Large intestine (tissue), 3 donors: ENCODE measurements at regions not wholly inside any gene's neighbourhood (a gene's known extent, or its start where the extent isn't known, plus 50 kb on each side); places are given as distances from the start of the nearest gene placed in this dataset.
"Not testable (repeated sequence)": the region's sequence is repeated elsewhere in the genome, so short reads cannot be mapped to it uniquely, and the experiment has no call there.

Experiments used
- DNase-seq, 2 donors: peaks; one replicate each; pipeline versions ENCODE4 v3.0.0 to v3.0.0-alpha.2; 2013
- H3K27ac ChIP-seq: one replicate; pipeline ENCODE4 v1.5.1; 2013; ENCODE audit warnings: low read length
- H3K27me3 ChIP-seq: 2 replicates; pipeline ENCODE4 v1.6.1; 2013; ENCODE audit warnings: low read length; ENCODE audit not compliant: control insufficient read depth, insufficient read depth
- H3K36me3 ChIP-seq: 2 replicates; pipeline ENCODE4 v1.6.1; 2013; ENCODE audit warnings: low read length; ENCODE audit not compliant: control insufficient read depth, insufficient read depth
- H3K4me1 ChIP-seq: one replicate; pipeline ENCODE4 v1.6.1; 2013; ENCODE audit warnings: low read length; ENCODE audit not compliant: control insufficient read depth, insufficient read depth
- H3K4me3 ChIP-seq: one replicate; pipeline ENCODE4 v1.5.1; 2013; ENCODE audit warnings: low read length
- H3K9me3 ChIP-seq: one replicate; pipeline ENCODE4 v1.6.1; 2013; ENCODE audit warnings: mild to moderate bottlenecking, low read depth, low read length, moderate library complexity; ENCODE audit not compliant: control insufficient read depth
- WGBS: methylation state at CpG from one replicate; pipeline ENCODE4 v1.1.5; 2013; ENCODE audit warnings: low lambda C conversion rate; ENCODE audit not compliant: insufficient coverage; 5-methylcytosine and 5-hydroxymethylcytosine counted together

DNA sequence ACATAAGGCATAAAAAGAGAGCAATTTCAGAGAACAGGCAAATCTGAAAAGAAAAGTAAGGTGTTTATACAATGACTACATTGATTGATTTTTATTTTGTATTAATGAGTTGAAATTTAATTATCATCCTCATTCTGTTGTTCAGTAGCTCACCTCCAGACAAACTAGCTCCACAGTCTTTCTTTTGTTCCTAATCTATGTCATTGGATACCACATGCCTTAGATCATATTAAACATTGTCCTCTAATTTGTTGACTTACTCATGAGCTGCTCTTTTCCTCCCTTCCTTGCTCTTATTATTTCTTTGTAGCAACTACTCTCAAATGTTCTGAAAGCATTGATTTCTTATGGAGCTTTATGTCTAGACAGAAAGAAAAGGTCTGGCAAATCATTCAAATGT, 185.5 kb upstream of the ZSWIM2 start:
- Histone ChIP-seq H3K27ac (no peak overlapping the region), H3K4me1 (no peaks in the 10 kb centered on the region), H3K36me3 (no peaks in the 10 kb centered on the region), H3K4me3 (no peak overlapping the region), H3K27me3 (no peaks in the 10 kb centered on the region), H3K9me3 (no peaks in the 10 kb centered on the region)
- no peak for DNase-seq

DNA sequence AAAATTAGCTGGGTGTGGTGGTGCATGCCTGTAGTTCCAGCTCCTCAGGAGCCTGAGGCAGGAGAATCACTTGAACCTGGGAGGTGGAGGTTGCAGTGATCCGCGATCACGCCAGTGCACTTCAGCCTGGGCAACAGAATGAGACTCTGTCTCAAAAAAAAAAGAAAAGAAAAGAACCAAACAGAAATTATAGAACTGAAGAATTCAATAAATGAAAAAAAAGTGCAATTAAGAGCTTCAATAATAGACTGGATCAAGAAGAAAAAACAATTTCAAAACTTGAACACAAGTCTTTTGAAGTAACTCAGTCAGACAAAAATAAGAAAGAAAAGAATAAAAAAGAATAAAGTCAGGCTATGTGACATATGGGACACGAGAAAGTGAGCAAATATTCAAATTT, 175.8 kb upstream of the ZSWIM2 start:
- H3K4me3 ChIP-seq, result no peak overlapping the region
- H3K9me3 ChIP-seq, result no peaks in the 10 kb centered on the region
- no peaks in the 10 kb centered on the region for H3K4me1 ChIP-seq
- no peak for DNase-seq
- H3K27ac ChIP-seq, result no peak overlapping the region
- no peaks in the 10 kb centered on the region for H3K27me3 ChIP-seq
- H3K36me3 ChIP-seq, result no peaks in the 10 kb centered on the region
- WGBS, result 90% methylated on average over 4 of the region's 4 CpGs

DNA sequence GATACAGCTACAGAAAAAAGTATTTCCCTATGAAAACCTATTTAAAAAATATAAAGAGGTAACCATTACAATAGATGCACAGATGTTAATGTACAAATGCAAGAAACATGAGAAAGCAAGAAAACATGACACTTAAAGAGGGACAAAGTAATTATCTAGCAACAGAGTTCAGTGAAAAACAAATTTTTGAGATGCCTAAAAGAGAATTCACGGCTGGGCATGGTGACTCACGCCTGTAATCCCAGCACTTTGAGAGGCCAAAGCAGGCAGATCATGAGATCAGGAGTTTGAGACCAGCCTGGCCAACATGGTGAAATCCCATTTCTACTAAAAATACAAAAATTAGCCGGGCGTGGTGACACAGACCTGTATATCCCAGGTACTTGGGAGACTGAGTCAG, 175.0 kb upstream of the ZSWIM2 start:
- H3K4me1 ChIP-seq, H3K27ac ChIP-seq, H3K4me3 ChIP-seq, H3K27me3 ChIP-seq, H3K36me3 ChIP-seq, H3K9me3 ChIP-seq, DNase-seq: not testable (repeated sequence)
- WGBS, result no CpG with 5 or more reads among the region's 4 CpGs

DNA sequence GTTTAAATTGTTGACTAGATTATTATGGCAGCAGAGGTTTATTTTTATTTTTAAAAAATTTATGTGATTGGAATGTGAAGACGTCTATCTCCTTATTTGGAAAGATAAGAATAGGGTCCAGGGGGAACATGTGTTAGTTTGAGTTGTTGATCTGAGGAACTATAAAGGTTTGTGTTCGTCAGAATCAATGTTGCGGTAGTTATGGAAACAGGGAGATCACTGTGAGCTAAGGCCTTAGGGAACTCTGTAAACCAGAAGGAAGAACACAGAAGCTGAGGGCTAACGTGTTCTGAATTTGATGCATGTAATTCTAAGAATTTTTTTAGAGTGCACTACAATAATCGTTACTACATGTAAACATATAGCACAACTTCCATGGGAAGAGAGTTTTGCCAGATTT, 168.5 kb upstream of the ZSWIM2 start:
- Histone ChIP-seq H3K4me3 (no peak overlapping the region), H3K36me3 (no peaks in the 10 kb centered on the region), H3K27ac (no peak overlapping the region), H3K4me1 (no peaks in the 10 kb centered on the region), H3K27me3 (no peaks in the 10 kb centered on the region), H3K9me3 (no peaks in the 10 kb centered on the region)
- WGBS, result 80% methylated on average over 2 of the region's 5 CpGs
- DNase-seq, result no peak

DNA sequence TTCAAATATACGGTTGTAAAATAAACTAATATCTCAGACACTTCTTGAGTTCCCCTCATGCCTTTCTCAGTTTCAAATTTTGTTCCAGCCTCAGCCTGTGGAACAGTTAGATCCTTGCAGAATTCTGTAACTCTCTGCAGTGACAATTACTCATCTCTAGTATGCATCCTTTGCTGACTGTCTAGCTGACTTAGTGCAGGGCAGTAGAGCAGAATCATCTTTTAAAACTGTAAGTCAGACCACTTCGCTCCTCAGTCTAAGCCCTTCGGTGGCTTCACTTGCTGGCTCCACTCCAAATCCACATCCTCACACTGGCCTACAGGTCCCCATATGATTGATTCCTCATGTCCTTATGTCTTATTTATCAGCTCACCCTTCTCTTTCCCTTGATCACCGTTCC, 164.1 kb upstream of the ZSWIM2 start:
- Histone ChIP-seq H3K4me1 (no peaks in the 10 kb centered on the region), H3K27me3 (no peaks in the 10 kb centered on the region), H3K27ac (no peak overlapping the region), H3K4me3 (no peak overlapping the region), H3K36me3 (no peaks in the 10 kb centered on the region), H3K9me3 (no peaks in the 10 kb centered on the region)
- no peak for DNase-seq
- WGBS, result 80% methylated on average over 2 of the region's 4 CpGs

GRCh38 chr2:187011206-187011832, 162.3 kb upstream of the ZSWIM2 start:
- H3K9me3 ChIP-seq, result no peaks in the 10 kb centered on the region
- DNase-seq, result no peak
- no peak overlapping the region for H3K27ac ChIP-seq
- 100% methylated on average over 1 of the region's 3 CpGs for WGBS
- H3K27me3 ChIP-seq, result no peaks in the 10 kb centered on the region
- H3K4me1 ChIP-seq, result no peaks in the 10 kb centered on the region
- no peaks in the 10 kb centered on the region for H3K36me3 ChIP-seq
- no peak overlapping the region for H3K4me3 ChIP-seq

- Histone ChIP-seq H3K36me3 (no peaks in the 10 kb centered on the region), H3K4me3 (no peak overlapping the region), H3K27ac (no peak overlapping the region), H3K4me1 (no peaks in the 10 kb centered on the region), H3K9me3 (no peaks in the 10 kb centered on the region), H3K27me3 (no peaks in the 10 kb centered on the region)
- WGBS, result 60% methylated on average over 1 of the region's 2 CpGs
- no peak for DNase-seq
Measured at GRCh38 chr2:187009483-187010239, 160.7 kb upstream of the ZSWIM2 start.

DNA sequence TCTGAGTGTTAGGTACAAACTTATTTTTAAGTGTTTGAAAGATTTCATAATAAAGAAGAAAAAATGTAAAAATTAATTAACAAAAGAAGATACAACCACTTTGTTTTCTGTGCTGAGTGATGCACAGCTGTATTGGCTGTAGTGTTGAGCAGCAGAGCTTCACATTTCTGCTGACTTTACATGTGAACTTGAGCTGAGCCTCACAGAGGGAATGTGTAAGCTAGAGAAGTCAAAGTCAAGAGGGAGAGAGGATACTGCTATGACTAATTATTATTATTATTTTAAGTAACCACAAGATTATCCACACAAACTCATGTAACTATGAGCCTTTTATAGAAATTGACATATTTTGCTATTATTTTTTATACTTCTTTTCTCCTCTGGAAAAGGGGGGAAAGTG, 159.1 kb upstream of the ZSWIM2 start:
- no peak for DNase-seq
- Histone ChIP-seq H3K27ac (no peak overlapping the region), H3K27me3 (no peaks in the 10 kb centered on the region)

GRCh38 chr2:187003611-187004010, 154.6 kb upstream of the ZSWIM2 start:
- peak overlapping the region; percentile 17 for H3K4me3 ChIP-seq
- WGBS, result 100% methylated on average over 1 of the region's 1 CpG
- H3K27me3 ChIP-seq, result no peaks in the 10 kb centered on the region
- no peaks in the 10 kb centered on the region for H3K36me3 ChIP-seq
- H3K27ac ChIP-seq, result no peak overlapping the region
- H3K9me3 ChIP-seq, result peaks cover 11% of the 10 kb centered on the region
- DNase-seq, result no peak
- H3K4me1 ChIP-seq, result no peaks in the 10 kb centered on the region

More for the DNA sequence above, 159.1 kb upstream of the ZSWIM2 start:
- Histone ChIP-seq H3K36me3 (no peaks in the 10 kb centered on the region), H3K4me3 (no peak overlapping the region), H3K9me3 (no peaks in the 10 kb centered on the region), H3K4me1 (no peaks in the 10 kb centered on the region)

DNA sequence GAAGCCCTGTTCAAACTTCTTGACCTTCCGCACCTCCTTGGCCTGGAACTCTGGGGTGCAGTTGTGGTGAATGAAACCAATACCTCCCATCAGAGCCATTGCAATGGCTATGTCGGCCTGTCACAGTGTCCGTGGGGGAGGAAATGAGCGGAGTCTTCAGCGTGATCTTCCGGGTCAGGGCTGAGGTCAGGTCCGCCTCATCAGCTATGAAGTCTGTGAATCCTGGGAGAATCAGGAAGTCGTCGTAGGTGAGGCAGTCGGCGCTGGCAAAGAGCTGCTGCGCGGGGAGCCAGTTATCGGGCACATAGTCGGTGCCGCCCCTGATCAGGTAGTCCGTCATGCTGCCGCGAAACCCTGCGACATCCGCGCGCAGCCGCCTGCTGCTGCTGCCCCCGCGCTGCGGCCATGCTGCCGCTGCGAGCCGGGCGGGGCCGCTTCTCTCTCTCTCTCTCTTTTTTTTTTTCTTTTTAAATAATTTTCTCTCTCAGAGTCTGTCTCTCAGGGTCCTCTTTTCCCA, 154.1 kb upstream of the ZSWIM2 start:
- no peaks in the 10 kb centered on the region for H3K27me3 ChIP-seq
- peaks cover 11% of the 10 kb centered on the region for H3K9me3 ChIP-seq
- no peaks in the 10 kb centered on the region for H3K36me3 ChIP-seq
- H3K4me1 ChIP-seq, result no peaks in the 10 kb centered on the region
- H3K27ac ChIP-seq, result no peak overlapping the region
- DNase-seq, result peak in 1 of 2 donors; percentile 27
- 63% methylated on average over 10 of the region's 32 CpGs for WGBS
- H3K4me3 ChIP-seq, result peak overlapping the region; percentile 17

DNA sequence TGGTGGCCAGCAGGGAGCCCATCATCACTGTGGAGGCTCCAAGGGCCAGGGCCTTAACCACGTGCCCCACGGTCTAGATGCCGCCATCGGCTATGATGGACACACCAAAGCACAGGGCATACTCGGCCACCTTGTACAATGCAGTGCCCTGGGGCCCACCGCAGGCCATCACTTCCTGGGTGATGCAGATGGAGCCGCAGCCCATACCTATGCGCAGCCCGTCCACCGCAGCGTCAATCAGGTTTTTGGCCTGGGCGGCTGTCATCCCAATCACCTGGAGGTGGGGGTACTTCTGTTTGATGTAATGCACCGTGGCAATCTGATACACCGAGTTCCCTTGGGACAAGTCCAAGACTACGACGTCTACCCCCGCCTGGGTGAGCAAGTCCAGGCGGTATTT, 153.3 kb upstream of the ZSWIM2 start:
- H3K9me3 ChIP-seq, result peaks cover 11% of the 10 kb centered on the region
- no peak overlapping the region for H3K27ac ChIP-seq
- H3K27me3 ChIP-seq, result no peaks in the 10 kb centered on the region
- H3K36me3 ChIP-seq, result no peaks in the 10 kb centered on the region
- no peak overlapping the region for H3K4me3 ChIP-seq
- no peaks in the 10 kb centered on the region for H3K4me1 ChIP-seq
- no peak for DNase-seq
- WGBS, result no CpG with 5 or more reads among the region's 18 CpGs
